ENCODE measurements at regions not wholly inside any gene's neighbourhood (a gene's known extent, or its start where the extent isn't known, plus 50 kb on each side); places are given as distances from the start of the nearest gene placed in this dataset.
"Not testable (repeated sequence)": the region's sequence is repeated elsewhere in the genome, so short reads cannot be mapped to it uniquely, and the experiment has no call there.

DNA sequence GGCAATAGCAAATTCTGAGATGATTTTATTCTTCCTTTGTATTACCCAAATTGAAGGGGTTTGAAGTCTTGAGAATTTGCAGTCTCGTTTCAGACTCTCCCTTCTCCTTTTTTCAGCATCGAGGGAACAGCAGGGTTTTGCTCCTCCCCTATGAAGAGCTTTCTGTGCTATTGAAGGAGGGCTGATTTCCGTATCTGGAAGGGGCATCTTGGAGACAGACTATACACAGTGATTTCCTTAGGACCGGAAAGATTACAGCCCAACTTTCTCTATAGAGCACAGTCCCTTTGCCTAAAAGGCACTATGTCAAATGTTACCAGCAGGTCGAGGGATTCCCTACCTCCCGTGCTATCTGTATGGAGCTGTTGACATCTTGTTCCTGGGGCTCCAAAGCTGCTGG is 50.2 kb upstream of the ZNF195 start:
- TF ChIP-seq, protein P1, sequence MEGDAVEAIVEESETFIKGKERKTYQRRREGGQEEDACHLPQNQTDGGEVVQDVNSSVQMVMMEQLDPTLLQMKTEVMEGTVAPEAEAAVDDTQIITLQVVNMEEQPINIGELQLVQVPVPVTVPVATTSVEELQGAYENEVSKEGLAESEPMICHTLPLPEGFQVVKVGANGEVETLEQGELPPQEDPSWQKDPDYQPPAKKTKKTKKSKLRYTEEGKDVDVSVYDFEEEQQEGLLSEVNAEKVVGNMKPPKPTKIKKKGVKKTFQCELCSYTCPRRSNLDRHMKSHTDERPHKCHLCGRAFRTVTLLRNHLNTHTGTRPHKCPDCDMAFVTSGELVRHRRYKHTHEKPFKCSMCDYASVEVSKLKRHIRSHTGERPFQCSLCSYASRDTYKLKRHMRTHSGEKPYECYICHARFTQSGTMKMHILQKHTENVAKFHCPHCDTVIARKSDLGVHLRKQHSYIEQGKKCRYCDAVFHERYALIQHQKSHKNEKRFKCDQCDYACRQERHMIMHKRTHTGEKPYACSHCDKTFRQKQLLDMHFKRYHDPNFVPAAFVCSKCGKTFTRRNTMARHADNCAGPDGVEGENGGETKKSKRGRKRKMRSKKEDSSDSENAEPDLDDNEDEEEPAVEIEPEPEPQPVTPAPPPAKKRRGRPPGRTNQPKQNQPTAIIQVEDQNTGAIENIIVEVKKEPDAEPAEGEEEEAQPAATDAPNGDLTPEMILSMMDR (IDR thresholded peaks at IDR 0.05): not testable (repeated sequence)
- not testable (repeated sequence) for TF ChIP-seq POLR2A (IDR thresholded peaks at IDR 0.05)
